T-helper 1 cell treated with Interleukin-12 subunit alpha and Interleukin-12 subunit beta and Interleukin-4 antibody, amounts not matched to agents 30 μg/mL and 1 μg/mL, for 36 hours (primary cell): ENCODE measurements at regions not wholly inside any gene's neighbourhood (a gene's known extent, or its start where the extent isn't known, plus 50 kb on each side); places are given as distances from the start of the nearest gene placed in this dataset.
"Not testable (repeated sequence)": the region's sequence is repeated elsewhere in the genome, so short reads cannot be mapped to it uniquely, and the experiment has no call there.

Experiments used
- H3K27ac Mint-ChIP-seq: one replicate; pipeline ENCODE4 v1.8.0; 2021; ENCODE audit warnings: mild to moderate bottlenecking, mixed read lengths
- H3K27me3 Mint-ChIP-seq: one replicate; pipeline ENCODE4 v1.8.0; 2021; ENCODE audit warnings: low read depth, mixed read lengths
- H3K36me3 Mint-ChIP-seq: one replicate; pipeline ENCODE4 v1.8.0; 2021; ENCODE audit warnings: low read depth, mixed read lengths
- H3K4me1 Mint-ChIP-seq: one replicate; pipeline ENCODE4 v1.8.0; 2021; ENCODE audit warnings: low read depth, mixed read lengths
- H3K4me3 Mint-ChIP-seq: one replicate; pipeline ENCODE4 v1.8.0; 2021; ENCODE audit warnings: mild to moderate bottlenecking, moderate library complexity, mixed read lengths
- H3K9me3 Mint-ChIP-seq: one replicate; pipeline ENCODE4 v1.8.0; 2021; ENCODE audit warnings: mixed read lengths

DNA sequence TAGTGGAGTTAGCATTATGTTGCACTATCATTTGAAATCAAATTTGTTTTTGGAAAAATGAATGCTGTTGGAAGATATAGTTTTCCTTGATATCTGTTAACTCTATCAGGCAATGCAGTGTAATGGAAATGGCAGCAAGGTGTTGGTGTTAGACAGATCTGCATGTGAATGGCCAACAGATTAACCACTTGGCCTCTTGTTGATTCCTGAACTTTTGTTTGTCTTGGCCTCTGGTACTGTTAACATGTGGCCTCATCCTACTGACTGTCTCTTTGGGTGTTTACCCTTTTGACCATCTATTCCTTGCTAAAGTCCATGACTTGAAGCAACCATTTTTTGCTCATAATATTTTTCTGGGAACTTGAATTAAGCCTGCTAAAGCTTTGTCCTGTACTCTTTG, 110.2 kb upstream of the CDH2 start:
- H3K9me3 Mint-ChIP-seq: peaks cover 13% of the 10 kb centered on the region
- no peaks in the 10 kb centered on the region for H3K36me3 Mint-ChIP-seq
- H3K4me1 Mint-ChIP-seq: no peaks in the 10 kb centered on the region
- H3K4me3 Mint-ChIP-seq: no peak overlapping the region
- H3K27ac Mint-ChIP-seq: no peak overlapping the region
- H3K27me3 Mint-ChIP-seq: no peaks in the 10 kb centered on the region

DNA sequence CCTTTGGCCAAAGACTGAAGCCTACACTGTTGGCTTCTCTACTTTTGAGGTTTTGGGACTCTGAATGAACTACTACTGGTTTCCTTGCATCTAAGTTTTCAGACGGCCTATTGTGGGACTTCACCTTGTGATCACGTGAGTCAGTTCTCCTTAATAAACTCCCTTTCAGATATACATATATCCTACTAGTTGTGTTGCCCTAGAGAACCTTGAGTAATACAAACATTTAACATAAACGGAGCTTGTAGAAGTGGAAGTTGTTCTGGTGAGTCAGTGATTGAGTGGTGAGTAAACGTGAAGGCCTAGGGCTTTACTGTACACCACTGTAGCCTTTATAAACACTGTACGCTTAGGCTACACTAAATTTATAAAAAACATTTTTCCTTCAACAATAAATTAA, 107.2 kb upstream of the CDH2 start:
- Mint-ChIP-seq H3K9me3 (peaks cover 7% of the 10 kb centered on the region), H3K4me3 (no peak overlapping the region), H3K36me3 (no peaks in the 10 kb centered on the region), H3K4me1 (no peaks in the 10 kb centered on the region), H3K27ac (no peak overlapping the region), H3K27me3 (no peaks in the 10 kb centered on the region)

DNA sequence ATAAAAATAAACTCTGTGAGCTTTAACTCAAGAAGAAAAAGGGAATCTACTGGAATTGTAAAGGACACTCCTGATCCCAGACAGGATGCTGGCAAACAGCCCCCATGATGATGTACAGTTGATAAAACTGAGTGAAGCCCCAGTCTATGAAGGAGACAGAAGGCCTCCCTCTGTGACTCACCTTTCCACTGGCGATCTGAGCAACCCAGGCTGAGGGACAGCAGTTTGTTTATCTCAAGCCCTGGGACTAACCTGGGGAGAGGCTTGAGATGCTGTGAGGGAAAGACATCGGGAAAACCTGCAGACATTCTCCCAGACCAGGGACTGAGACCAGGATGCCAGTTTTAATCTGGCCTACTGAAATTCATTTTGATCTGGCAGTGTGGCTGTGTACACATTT, 104.5 kb upstream of the CDH2 start:
- H3K36me3 Mint-ChIP-seq: no peaks in the 10 kb centered on the region
- H3K9me3 Mint-ChIP-seq: peaks cover 15% of the 10 kb centered on the region
- H3K27me3 Mint-ChIP-seq: no peaks in the 10 kb centered on the region
- no peak overlapping the region for H3K27ac Mint-ChIP-seq
- H3K4me1 Mint-ChIP-seq: no peaks in the 10 kb centered on the region
- H3K4me3 Mint-ChIP-seq: no peak overlapping the region

DNA sequence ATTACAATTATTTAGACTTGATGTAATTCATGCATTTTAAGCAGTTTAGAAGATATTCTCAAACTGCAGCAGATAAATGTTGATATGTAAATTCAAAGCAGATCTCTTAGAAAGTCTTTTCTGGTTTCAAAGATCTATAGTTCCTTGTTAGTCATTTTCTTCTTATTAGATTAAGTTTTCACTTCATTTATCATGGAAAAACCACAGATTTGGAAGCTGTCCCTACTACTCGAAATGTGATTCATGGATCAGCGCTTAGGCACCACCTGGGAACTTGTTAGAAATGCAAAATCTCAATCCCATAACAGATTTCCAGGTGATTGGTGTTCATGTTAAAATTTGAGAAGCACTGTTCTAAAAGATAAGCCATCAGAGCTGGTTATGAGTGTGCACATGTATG, 92.8 kb upstream of the CDH2 start:
- Mint-ChIP-seq H3K9me3 (peaks cover 5% of the 10 kb centered on the region), H3K27me3 (no peaks in the 10 kb centered on the region), H3K36me3 (no peaks in the 10 kb centered on the region), H3K4me3 (no peak overlapping the region), H3K4me1 (no peaks in the 10 kb centered on the region), H3K27ac (no peak overlapping the region)

DNA sequence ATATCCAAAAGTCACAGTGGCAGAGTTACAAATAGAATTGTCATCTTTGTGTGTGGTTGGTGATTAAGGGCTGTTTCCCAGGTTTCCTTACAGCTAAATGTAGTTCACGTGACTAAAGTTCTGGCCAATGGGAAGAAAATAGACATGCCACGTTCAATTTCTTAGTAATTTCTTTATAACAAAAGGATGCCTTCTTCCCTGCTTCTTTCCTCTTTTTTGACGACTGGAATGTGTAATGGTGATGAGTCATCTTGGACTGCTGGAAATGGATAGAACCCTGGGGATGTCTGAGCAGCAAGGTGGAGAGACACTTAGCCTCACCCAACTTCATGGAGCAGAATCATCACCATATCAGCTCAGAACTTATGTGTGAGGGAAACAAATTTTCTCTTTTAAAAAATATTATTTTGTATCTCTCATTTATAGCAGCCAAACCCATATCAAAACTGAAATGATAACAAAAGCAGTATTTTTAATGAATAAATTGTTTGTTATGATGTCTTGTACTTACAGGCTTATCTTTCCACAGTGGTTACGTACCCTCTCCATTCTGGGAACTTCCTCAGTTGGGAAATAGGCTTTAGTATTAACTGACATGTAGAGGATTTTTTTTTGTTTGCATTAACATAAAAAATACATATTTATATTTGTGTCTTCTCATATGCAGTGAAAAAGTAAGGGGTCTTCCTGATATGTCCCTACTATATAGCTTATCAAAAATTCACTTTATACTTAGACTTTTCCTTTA, 91.1 kb upstream of the CDH2 start:
- Mint-ChIP-seq H3K9me3 (peaks cover 5% of the 10 kb centered on the region), H3K27ac (no peak overlapping the region), H3K36me3 (no peaks in the 10 kb centered on the region), H3K4me1 (no peaks in the 10 kb centered on the region), H3K27me3 (no peaks in the 10 kb centered on the region), H3K4me3 (no peak overlapping the region)

DNA sequence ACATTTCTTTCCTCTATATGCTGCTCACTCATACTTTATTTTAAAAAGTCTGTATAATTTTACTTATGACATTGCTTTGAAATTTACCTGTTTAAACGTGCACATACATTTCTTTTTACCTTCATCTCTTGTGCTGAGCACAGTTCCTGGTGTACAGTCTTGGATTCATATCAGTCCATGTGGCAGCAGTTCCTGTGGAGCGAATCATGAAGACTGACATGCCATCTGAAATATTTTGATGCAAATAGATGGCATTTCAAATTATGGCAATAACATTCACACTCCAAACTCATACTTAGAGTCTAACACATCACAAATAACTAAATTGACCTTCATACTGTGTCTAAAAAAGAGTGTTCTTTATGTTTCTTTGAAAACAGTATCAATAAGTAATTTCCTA, 90.3 kb upstream of the CDH2 start:
- Mint-ChIP-seq H3K4me1 (no peaks in the 10 kb centered on the region), H3K4me3 (no peak overlapping the region), H3K36me3 (no peaks in the 10 kb centered on the region), H3K27ac (no peak overlapping the region), H3K27me3 (no peaks in the 10 kb centered on the region), H3K9me3 (peaks cover 5% of the 10 kb centered on the region)

DNA sequence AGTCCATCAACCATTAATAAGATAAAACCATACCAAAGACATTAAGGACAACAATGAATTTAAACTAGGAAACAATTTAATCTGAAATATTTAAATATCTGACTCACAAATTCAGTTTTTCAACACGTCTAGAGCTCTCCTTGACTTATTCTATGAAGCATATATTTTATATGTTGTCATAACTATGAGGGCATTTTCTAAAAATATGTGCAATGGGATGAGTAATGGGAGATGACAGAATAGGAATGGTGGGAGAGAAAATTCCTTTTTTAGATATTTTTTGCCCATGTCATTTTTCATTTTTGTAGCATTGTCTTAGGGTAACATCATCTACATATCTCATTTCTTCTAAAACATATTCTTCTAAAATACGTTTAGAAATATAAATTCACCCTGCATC, 79.2 kb upstream of the CDH2 start:
- Mint-ChIP-seq H3K27ac (no peak overlapping the region), H3K9me3 (peaks cover 17% of the 10 kb centered on the region), H3K27me3 (no peaks in the 10 kb centered on the region), H3K4me1 (no peaks in the 10 kb centered on the region), H3K4me3 (no peak overlapping the region), H3K36me3 (no peaks in the 10 kb centered on the region)

DNA sequence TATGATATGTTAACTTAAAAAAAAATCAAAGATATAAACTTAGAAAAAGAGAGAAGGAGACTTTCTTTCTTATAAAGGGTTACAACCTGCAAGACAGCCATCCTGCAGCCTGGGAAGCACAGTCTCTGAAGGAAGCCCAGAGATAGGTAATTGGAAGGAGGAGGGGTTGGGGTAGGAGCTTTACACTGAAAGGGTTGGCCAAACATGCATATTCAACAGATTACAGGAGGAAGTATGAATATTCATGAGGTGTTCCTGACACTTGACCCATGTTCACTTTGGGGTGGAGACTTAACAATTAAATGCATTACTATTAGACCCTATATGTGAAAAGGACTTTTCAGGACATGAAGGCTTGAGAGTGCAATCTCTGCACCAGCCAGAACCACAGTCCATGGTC, 71.7 kb upstream of the CDH2 start:
- no peak overlapping the region for H3K27ac Mint-ChIP-seq
- H3K4me3 Mint-ChIP-seq: no peak overlapping the region
- no peaks in the 10 kb centered on the region for H3K27me3 Mint-ChIP-seq
- peaks cover 5% of the 10 kb centered on the region for H3K9me3 Mint-ChIP-seq
- no peaks in the 10 kb centered on the region for H3K4me1 Mint-ChIP-seq
- no peaks in the 10 kb centered on the region for H3K36me3 Mint-ChIP-seq

DNA sequence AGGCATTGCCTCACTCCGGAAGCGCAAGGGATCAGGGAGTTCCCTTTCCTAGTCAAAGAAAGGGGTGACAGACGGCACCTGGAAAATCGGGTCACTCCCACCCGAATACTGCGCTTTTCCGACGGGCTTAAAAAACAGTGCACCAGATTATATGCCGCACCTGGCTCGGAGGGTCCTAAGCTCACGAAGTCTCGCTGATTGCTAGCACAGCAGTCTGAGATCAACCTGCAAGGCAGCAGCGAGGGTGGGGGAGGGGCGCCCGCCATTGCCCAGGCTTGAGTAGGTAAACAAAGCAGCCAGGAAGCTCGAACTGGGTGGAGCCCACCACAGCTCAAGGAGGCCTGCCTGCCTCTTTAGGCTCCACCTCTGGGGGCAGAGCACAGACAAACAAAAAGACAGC, 63.7 kb upstream of the CDH2 start:
- peaks cover 11% of the 10 kb centered on the region for H3K9me3 Mint-ChIP-seq
- not testable (repeated sequence) for H3K4me3 Mint-ChIP-seq, H3K27ac Mint-ChIP-seq, H3K27me3 Mint-ChIP-seq, H3K4me1 Mint-ChIP-seq, H3K36me3 Mint-ChIP-seq

DNA sequence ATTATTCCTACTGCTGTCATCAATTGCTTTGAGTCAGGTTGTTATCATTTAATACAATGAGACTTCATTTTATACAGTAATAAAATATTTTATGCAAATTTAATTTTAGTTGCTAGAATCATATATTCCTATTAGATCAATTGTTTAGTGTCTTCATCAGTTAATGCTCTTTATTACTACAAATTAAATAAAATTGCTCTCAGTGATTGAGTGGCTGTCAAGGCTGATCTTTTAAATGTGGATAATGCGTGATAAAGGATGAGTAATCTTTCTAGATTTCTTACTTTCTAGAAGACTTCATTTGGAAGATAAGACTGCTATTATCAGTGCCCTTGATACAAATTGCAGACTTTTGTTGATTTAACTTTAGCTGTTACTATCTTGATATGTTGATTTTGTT, 59.6 kb upstream of the CDH2 start:
- H3K27me3 Mint-ChIP-seq: no peaks in the 10 kb centered on the region
- no peak overlapping the region for H3K27ac Mint-ChIP-seq
- H3K4me1 Mint-ChIP-seq: no peaks in the 10 kb centered on the region
- peaks cover 13% of the 10 kb centered on the region for H3K9me3 Mint-ChIP-seq
- H3K4me3 Mint-ChIP-seq: no peak overlapping the region
- H3K36me3 Mint-ChIP-seq: no peaks in the 10 kb centered on the region
